Right lobe of liver (tissue), 4 donors: ENCODE measurements at regions not wholly inside any gene's neighbourhood (a gene's known extent, or its start where the extent isn't known, plus 50 kb on each side); places are given as distances from the start of the nearest gene placed in this dataset.

ENCODE experiments used
- CTCF ChIP-seq, 4 donors: fragments of 200-600 bp in 3 of 4; fragments of 450-650 bp in 1 of 4; IDR thresholded peaks; one replicate each; pipeline versions ENCODE4 v1.5.1 to v1.8.0; 2016 to 2022; ENCODE audit warnings: antibody characterized with exemption in 4 of 4, mild to moderate bottlenecking in 2 of 4
- POLR2A ChIP-seq: fragments of 450-650 bp; IDR thresholded peaks from one replicate; pipeline ENCODE4 v1.6.1; 2017; ENCODE audit warnings: antibody characterized with exemption, mild to moderate bottlenecking
- donor health status: DM: no; HTN: no; CAD: no.
- donor health status: DM: no; HTN: no; CAD: no.
- donor health status: DM: no; HTN: yes; CAD: no.

GRCh38 chr6:169368200-169368599 is 114.6 kb upstream of the THBS2 start:
- no peak for TF ChIP-seq POLR2A
- no peak for TF ChIP-seq CTCF (IDR thresholded peaks at IDR 0.05)
